HG03354 (cell line): ENCODE measurements at regions not wholly inside any gene's neighbourhood (a gene's known extent, or its start where the extent isn't known, plus 50 kb on each side); places are given as distances from the start of the nearest gene placed in this dataset.
"Not testable (repeated sequence)": the region's sequence is repeated elsewhere in the genome, so short reads cannot be mapped to it uniquely, and the experiment has no call there.

Source experiments
- ATAC-seq: cut with Tn5 transposase; IDR thresholded peaks from one replicate; pipeline ENCODE4 v1.9.1; 2021; ENCODE audit warnings: mild to moderate bottlenecking; ENCODE audit not compliant: unreplicated experiment, poor library complexity, severe bottlenecking

DNA sequence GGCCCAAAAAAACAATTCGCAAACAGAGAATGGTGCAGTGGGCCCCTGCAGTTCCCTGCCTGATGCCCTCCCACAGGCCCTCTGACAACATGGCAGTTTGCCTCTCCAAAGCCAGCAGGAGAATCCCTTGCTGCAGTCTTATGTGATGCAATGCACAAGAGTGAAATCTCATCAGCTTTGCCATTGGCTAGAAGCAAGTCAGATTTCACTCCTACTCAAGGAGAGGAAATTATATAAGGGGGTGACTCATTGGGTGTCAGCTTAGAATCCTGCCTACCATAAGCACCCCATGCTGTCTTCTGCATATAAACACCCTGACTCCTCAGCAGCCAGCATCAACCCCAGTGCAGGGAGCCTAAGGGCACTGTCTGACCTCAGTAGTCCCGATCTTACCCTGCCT is 157.3 kb upstream of the LDB2 start:
- no peak for ATAC-seq

DNA sequence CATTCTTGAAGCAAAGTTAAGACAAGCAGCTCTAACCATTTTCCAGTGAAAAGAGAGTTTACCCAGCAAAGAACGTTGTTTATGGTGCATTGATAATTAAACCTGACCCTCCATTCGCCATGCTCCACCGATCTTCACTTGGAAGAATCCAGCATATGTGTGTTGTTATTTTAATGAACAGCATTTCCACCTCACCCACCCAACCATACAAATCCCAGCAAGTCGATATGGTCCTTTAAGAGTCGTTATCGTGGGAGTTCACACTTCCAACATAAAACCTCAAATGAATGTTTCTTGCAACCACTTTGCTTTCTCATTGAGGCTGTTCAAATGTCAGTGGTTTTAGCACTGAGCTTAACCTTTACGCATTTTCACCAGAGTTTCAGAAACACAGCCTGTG is 147.4 kb upstream of the LDB2 start:
- no peak for ATAC-seq

DNA sequence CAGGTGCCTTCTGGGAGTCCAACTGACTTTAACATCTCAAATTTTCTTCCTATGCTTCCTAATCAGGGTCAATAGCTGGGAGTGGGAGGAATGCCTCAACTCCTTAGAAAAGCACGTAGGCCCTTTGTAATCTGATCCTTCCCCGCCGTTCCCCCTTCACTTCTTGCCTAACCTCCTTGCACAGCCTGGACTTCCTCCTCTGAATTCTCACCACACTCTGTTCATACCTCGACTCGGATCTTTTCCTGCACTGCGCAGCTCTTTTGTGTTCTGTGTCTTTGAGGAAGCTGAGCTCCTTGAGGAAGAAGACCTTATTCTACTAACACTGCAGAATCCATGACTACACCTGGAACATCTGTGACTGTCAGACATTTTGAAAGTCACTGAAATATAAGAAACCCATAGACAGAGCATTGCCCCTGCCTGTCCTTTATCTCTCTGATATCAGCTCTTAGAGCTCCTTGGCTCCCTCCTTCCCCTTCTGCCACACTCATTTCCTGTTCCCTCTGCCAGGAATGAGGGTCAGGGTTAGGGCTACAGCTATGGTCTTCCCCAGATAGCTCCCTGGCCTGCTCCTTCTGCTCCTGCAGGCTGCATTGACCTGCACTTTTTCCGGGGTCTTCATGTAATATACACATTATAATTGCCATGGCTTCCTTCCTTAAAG is 140.2 kb upstream of the LDB2 start:
- ATAC-seq: no peak

DNA sequence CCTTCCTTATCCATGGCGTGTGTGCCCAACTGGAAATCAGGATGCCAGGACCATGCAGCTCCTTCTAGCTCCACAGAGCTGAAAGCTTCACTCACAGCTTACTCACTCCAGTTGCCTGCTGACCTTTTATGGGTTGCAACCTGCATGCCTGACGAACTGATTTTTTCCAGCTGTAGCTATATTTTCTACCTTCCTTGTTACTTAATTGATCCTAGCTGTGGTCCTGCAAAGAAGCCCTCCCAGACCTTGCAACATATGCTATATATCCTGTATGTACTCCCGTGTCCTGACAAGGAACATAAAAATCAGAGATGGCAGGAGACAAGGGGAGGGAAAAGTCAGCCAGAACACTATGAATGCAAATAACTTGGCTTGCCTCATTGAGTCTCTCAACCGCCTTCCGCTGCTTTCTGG is 135.3 kb upstream of the LDB2 start:
- no peak for ATAC-seq

DNA sequence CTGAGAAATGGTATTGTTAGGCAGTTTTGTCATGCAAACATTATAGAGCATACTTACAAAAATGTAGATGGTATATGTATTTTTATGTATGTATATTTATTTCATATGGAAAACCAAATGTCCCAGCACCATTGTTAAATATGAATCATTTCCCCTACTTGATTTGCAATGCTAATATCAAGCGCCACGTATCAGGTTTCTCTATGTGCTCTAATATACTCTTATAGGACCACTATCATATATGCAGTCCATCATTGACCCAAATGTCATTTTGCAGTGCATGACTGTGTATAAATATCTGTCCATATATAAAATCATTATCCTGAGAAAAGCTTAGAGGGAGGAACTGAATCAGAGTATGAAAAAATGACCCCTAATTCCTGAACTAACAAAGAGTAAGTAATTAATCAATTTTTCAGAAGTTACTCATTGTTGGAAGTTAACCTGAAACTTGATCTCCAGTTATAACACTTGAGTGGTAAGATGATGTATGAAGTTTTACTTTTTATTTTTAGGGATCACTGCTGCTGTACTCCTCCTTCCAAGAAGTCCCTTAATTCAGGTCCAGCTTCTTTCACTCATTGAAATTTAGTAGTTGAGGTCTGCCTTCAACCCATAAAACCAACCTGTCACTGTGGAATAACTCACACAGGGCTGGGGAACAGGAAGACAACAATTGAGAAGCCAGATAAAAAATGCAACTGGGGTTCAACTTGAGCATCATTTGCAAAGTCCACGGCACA is 134.8 kb upstream of the LDB2 start:
- ATAC-seq: no peak

DNA sequence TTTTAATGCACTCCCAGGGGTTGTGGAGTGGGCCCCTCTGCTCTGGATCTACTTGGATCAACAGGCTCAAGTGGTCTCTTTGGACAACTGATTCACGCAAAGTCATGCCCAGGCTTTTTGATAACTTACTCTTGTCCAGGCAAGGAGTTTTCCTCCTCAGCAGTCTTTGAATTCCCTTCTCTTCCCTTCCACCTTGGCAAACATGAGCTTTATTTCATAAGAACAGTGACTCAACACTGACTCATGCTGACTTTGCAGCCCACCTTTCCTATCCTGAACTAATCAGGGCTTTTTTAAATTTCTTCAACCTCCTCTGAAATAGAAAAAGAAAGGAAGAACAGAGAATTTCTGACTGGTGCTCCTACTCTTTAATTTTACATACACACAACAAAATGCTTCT is 132.1 kb upstream of the LDB2 start:
- no peak for ATAC-seq

DNA sequence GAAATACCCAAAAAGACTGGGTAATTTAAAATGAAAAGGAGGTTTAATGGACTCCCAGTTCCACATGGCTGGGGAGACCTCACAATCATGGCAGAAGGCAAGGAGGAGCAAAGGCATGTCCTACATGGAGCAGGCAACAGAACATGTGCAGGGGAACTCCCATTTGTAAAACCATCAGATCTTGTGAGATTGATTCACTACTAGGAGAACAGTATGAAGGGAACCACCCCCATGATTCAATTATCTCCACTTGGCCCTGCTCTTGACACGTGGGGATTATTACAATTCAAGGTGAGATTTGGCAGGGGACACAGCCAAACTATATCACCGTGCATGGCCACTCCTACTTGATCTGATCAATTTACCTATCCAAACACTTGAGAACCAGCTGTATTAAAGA is 131.5 kb upstream of the LDB2 start:
- ATAC-seq: no peak

DNA sequence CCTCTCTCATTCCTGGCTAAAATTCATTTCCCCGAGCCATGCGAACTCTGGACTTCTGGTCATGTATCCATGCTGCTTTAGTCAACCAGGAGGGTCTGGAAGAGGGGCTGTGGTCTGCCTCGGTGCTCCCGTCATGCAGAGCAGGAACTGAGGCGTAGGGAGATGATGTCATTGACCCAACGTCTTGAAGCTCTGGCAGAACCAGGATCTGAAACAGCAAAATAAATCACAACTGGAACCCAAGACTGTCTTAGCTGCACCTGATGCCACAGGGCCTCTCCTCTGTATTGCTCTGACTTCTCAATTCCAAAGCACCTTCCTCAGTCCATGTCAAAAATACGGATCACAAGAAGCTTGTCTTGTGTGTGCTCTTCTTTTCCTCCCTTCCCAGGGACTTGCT is 131.0 kb upstream of the LDB2 start:
- ATAC-seq: no peak

DNA sequence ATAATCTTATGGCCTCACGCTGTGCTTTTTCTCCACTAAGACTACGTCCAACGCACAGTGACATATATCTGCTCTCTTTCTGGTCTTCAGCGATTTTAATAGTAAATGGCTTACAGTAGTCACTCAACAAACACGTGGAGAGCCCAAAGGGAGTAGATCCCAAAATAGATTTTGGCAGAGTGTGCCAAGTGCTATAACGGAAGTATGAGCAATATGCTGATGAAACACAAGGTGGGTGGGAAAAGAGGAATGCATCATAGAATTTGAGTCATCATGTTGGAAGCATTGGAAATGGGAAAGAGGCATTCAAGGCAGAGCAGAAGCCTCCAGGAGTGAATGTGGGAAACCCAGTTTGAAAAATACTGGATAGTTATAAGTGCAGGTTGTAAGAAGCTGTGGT is 129.1 kb upstream of the LDB2 start:
- ATAC-seq: no peak

DNA sequence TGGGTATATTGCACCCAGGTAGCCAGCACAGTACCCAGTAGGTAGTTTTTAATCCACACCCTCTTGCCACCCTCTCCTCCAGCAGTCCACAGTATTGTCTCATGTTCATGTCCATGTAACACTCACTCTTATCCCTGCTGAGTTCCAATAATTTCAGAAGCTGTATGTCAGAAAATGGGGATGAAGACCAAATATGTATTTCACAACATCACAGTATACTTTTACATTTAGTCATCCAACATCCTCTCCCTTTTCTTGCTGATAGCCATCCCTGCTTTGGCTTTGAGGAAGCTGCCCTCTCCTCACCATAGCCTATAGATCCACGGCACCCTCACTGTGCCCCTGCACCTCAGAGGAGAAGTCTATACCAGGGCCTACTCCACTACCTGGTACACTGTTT is 126.0 kb upstream of the LDB2 start:
- no peak for ATAC-seq

DNA sequence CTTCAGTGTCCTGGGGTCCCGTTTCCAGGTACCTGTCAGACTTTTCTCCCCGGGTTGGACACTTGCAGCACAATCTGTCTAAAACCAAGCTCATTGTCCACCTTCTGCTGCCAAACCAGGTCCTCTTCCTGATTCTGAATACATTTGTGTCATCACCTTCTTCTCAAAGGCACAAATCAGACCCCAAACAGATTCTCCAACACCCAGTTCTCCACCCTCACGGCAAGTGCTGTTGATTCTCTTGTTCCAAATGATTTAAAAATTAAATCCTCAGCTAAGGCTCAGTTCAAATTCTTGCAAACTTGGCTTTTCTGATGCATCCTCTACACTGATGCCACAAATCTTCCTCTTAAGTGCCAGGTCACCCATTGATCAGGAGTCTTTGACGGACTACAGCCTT is 122.5 kb upstream of the LDB2 start:
- no peak for ATAC-seq

DNA sequence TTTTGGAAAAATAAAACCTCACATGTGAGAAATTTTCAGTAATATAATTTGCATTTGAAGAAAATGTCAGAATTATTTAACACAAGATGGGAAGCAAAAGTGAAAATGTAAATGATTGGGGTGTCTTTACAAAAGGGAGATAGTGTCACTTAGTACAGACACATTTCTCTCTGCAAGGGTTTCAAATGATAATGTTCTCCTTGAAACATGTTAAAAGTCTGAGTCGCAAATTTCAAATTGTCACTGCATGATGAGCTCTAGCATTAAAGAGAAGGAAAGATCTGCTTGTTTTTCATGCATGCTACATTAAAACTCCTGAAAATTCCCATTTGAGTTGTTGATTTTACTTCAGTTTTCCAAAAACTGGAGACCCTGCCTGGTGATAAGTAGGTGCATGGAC is 122.0 kb upstream of the LDB2 start:
- ATAC-seq: no peak

DNA sequence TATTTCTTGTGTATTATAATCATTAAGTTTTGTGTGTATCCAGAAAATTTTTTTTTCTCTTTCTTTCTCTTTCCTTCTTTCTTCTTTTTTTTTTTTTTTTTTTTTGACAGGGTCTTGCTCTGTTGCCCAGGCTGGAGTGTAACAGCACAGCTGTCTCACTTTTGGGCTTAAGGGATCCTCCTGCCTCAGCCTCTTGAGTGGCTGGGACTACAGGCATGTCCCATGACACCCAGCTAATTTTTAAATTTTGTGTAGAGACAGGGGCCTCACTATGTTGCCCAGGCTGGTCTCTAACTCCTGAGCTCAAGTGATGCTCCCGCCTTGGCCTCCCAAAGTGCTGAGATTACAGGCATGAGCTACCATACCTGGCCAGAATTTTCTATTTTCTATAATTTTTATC is 120.2 kb upstream of the LDB2 start:
- ATAC-seq: not testable (repeated sequence)

DNA sequence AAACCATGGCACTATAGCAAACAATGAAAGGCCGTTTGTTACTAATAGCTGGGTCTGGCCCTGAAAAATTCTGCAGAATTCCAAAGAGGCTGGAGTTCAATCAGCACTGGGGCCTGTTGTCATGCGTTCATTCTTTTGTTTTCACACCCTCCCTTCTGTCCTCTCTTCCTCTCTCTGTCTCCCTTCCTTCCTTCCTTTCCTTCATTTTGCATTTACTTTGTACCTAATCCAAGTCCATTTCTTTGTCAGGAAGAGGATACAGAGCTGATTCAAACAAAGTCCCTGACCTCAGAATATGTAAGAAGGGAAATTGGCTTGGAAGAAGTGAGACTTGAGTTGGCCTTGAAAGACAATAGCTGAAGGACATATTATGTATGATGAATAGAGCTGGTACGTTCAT is 119.6 kb upstream of the LDB2 start:
- ATAC-seq: no peak

DNA sequence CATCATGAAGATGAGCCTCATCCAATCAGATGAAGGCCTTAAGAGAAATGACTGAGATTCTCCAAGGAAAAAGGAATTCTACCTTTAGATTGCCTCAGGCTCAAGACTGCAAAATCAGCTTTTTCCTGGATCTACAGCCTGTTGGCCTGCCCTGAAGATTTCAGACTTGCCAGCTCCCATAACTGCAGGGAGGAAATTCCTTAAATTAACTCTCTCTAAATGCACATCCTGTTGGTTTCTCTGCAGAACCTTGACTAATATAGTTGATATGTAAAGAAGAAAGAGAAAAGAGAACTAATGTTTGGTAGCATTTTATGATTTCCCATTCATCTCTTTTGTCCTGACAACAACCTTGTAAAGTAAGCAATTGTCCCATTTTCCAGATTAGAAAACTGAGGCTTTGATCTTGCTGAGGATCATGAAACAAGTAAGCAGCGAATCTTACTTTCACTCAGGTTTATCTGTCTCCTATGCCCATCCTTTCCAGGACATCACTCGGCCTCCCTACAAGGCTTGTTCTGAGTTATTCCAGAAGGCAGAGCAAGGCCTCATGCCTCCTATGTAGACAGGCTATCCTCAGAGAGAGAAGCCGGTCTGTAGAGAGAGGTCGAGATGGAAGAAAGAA is 115.0 kb upstream of the LDB2 start:
- ATAC-seq: no peak

DNA sequence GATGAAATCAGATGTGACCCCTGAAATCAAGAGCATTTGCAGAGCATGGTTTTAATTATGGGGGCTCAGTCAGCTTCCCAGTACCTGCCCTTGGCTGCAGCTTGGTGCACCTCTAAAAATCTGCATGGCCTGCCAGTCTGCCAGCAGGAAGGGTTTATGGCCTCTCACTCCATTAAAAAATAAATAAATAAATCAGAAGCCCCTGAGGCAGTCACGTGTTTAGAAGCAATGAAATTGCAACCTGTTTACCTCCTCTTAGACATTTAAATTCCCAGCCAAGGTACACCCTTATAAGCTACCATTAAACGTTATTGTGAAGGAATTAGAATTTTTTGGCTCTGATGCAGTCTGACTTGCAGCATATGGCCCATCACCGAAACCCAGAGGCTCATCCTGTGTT is 114.0 kb upstream of the LDB2 start:
- ATAC-seq: no peak

DNA sequence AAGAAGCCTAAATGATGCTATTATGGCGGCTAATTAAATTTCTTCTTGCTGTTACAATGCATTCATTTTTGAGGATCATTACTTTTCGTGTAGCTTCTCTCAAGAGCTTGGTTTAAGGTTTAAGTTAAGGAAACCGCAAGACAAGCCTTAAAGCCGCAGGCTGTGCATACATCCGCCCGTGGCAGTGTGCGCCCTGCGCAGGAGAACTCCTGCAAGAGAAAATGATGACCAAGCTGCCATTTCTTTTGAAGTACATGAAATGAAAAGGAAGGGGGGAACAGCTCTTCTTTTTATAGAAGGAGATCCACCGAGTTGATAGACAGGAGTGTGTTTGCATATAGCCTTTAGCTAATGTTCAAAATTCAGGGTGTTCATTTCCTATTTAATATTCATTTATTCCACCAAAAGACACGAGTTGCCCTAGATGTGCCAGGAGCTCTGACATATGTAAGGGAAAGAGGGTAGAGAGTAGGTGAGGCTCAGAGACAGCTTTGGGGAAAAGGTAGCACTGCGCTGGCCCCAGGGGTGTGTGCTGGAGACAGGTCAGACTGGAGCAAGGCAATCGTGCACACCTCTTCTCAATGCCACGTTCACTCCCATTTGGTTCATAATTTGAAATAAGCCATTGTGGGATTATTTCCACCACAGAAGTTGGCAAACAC is 112.1 kb upstream of the LDB2 start:
- no peak for ATAC-seq

DNA sequence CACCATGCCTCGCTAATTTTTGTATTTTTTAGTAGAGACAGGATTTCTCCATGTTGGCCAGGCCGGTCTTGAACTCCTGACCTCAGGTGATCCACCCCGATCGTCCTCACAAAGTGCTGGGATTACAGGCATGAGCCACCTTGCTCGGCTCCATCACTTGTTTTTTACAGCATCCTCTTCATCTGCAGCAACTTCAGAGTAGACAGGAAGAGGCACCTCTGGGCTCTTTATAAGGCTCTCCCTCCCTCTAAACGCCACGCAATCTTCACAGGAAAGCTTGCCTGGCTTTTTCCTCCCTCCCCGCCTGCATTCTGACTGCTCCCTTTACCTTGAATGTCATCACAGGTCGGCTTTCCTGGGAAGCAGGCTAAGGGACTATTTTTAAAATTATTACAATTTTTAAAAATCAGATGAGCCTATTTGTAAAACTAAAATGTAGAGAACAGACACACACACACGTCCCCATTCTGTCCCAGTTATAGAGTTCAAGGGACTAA is 111.5 kb upstream of the LDB2 start:
- ATAC-seq: no peak

DNA sequence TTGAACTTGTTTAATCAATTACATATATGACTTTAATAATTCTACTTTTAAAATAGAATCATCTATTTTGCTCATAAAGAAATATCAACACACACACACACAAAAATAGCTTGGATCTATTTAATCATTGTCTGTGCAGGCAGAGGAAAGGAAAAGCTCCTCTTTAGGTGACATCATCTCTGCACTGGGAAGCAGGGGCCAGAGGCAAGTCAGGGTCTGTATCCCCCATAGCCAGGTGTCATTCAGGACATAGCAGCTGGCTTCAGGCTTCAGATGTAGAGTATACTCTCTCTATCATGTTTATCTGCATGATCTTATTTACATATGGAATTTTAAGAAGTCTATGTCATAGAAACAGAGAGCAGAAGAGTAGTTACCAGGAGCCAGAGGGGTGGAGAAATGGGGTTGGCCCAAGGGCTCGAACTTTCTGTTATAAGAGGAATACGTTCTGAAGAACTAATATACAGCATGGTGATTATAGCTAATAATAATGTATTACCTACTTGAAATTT is 110.4 kb upstream of the LDB2 start:
- no peak for ATAC-seq

DNA sequence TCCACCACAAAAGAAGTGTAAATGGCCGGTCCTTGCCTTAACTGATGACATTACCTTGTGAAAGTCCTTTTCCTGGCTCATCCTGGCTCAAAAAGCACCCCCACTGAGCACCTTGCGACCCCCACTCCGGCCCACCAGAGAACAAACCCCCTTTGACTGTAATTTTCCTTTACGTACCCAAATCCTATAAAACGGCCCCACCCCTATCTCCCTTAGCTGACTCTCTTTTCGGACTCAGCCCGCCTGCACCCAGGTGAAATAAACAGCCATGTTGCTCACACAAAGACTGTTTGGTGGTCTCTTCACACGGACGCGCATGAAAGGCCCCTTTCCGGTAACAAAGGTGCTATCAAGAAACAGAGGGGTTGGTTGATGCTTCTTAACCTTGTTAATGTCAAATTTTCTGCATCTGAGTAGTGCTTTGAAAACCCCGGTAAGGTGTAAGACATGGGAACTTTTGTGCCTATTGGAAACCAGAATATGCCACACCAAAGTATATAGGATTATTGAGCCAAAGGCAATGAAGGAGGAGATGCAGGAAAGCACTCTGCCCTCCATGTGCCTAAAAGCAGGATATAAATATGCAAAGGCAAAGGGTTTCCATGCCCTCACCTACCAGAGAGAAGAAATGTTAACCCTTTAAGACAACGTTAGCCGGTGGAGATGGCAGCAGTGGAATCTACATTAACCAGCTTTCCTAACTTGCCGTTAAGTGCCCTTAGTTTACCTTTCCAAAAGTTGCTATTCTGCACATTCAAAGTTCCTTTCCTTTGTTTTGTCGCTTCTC is 105.4 kb upstream of the LDB2 start:
- ATAC-seq: not testable (repeated sequence)
